GM13976 (cell line): ENCODE measurements at regions not wholly inside any gene's neighbourhood (a gene's known extent, or its start where the extent isn't known, plus 50 kb on each side); places are given as distances from the start of the nearest gene placed in this dataset.

Experiments
- DNase-seq: peaks from one replicate; pipeline ENCODE4 v3.0.0; 2012; ENCODE audit warnings: low spot score
- in situ Hi-C: fragments of 300-500 bp; cut with MboI; formaldehyde crosslinking; loops from one replicate; pipeline ENCODE4 v1.12.0; 2022; ENCODE audit warnings: low sequenced_read_pairs, mixed read lengths, inconsistent platforms; ENCODE audit not compliant: unreplicated experiment
- TF ChIP-seq, protein P1 (sequence below): IDR thresholded peaks from 2 replicates; pipeline ENCODE4 v1.5.1; 2012; ENCODE audit warnings: borderline replicate concordance, mild to moderate bottlenecking; ENCODE audit not compliant: insufficient read depth; ENCODE audit errors: extremely low read depth, missing control alignments, control extremely low read depth

DNA sequence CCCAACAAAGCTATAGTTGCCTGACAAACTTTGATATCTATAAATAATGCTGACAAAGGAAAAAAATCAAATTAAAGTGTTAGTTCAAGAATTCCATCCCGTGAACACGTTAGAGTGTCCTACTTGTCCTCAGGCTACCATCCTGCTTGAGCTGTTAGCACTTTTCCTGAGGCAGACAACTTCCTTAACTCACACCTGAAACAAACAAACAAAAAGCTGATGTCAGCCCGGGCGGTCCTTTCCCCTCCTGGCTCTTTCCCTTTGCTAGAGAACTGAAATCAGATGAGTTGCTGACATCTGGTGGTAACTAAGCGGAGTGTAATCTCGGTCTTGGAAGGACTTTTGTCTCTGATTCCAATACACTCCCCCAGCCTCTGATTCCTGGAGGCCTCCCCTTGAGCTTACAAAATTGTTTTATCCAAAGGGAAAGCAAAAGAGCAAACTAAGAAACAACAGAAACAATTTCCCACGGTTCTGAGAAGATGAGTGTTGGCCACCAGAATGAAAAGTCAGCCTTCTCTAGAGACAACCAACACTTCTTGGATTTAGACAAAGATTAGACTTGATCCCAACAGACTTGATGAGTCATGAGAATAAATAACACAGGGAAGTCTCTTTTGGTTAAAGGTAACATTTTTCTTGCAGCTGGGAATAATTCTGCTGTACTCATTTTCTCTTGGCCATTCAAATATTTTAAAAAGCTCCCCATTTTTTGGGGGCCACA, 135.4 kb downstream of the PROX1 start:
- DNase-seq: peak; percentile 55
- in situ Hi-C loops: no loop called here
- TF ChIP-seq, protein P1, sequence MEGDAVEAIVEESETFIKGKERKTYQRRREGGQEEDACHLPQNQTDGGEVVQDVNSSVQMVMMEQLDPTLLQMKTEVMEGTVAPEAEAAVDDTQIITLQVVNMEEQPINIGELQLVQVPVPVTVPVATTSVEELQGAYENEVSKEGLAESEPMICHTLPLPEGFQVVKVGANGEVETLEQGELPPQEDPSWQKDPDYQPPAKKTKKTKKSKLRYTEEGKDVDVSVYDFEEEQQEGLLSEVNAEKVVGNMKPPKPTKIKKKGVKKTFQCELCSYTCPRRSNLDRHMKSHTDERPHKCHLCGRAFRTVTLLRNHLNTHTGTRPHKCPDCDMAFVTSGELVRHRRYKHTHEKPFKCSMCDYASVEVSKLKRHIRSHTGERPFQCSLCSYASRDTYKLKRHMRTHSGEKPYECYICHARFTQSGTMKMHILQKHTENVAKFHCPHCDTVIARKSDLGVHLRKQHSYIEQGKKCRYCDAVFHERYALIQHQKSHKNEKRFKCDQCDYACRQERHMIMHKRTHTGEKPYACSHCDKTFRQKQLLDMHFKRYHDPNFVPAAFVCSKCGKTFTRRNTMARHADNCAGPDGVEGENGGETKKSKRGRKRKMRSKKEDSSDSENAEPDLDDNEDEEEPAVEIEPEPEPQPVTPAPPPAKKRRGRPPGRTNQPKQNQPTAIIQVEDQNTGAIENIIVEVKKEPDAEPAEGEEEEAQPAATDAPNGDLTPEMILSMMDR: peak; percentile 42

DNA sequence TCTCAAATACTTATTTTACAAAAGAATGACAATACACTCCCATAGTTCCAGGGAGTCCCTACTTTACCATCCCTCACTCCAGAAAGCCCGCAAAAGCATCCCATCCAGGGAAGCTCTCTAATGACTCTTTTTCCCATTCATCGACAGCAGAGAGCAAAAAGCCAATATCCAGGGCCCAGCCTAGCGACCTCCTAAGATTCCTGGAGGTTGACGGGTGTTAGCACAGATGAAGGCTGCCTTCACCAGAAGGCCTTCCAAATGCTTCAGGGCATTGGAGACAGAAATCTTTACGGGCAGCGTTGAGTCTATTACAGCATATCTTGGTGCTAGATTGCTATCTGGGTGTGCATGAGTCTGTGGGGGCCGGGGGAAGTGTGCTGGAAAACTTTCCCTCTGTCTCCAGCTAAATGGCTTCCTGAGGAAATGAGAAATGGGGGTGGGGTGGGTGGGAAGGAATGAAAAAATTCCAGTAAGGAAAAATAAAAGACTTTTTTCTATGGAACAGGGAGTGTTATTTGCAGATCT, 136.6 kb downstream of the PROX1 start:
- in situ Hi-C loops: no loop called here
- no peak for DNase-seq
- TF ChIP-seq, protein P1: no peak

DNA sequence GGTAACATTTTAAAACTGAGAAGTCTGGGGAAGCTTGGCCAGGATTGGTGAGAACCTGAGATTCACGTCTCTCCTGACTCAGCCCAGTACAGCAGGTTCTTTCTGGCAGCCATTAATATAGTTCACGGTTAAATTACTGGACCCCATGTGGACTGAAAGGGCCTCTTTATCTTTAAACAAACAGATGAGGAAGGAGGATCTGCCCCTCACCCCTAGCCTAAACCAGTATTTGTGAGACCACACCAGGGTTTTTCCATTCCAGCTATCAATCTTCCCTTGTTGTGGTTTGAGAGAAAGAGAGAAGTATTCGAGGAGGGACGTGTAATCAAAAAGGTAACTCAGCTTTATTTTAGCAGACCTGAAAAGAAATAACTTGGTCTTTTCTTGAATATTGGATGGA, 137.1 kb downstream of the PROX1 start:
- TF ChIP-seq, protein P1: no peak
- DNase-seq: no peak
- in situ Hi-C loops: no loop called here

DNA sequence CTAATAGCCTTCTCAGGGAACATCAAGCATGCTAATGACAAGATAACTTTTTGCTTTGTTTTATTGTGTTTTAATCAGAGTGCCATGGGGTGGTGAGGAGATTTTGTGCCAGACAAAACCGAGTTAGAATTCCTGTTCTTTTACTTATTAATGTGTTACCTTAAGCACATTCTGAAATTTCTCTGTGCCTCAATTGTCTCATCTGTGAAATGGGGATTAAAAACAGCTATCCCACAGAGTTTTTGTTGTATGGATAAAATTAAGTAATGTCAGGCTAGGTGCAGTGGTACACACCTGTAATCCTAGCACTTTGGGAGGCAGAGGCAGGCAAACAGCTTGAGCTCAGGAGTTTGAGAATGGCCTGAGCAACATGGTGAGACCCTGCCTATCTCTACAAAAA, 138.0 kb downstream of the PROX1 start:
- in situ Hi-C loops: no loop called here
- TF ChIP-seq, protein P1: no peak
- DNase-seq: no peak

DNA sequence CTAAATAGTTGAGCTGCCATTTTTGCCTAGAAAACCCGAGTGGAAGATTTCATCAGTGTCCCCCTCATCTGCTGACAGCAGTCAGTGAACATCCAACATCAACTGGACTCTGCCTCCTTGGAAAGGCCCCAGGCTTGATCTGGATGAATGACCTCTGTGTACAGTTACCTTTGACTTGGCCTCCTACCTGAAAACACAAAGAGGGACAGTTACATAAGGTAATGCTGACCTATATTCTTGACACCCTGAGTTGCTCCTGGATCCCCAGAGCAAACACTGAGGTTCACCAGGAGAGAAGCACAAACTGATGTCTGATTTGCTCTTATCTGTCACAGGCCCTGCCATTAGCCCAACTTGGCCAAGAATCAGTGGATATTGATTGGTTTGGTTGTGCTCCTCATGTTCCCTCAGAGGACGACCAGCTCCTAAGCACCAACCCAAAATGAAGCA, 138.9 kb downstream of the PROX1 start:
- TF ChIP-seq, protein P1: no peak
- in situ Hi-C loops: no loop called here
- no peak for DNase-seq

DNA sequence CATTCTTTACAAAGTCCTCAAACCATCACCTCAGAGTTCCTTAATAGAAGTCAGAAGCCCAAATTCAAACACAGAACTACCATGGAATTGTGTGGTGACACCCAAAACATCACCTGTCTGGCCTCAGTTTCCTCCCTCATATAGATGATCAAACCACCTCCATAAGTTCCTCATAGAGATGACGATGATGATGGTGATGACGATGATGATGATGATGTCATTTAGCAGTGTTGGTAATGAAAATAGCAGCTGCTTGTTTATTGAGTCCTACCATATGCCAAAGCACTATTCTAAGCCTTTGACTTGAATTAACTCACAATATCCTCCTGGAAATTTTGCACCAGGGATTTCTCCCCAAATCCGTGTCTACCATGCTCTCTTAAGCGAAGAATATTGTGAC, 139.9 kb downstream of the PROX1 start:
- no peak for DNase-seq
- TF ChIP-seq, protein P1: no peak
- in situ Hi-C loops: no loop called here
